Heart left ventricle (tissue), 13 donors: ENCODE measurements at regions not wholly inside any gene's neighbourhood (a gene's known extent, or its start where the extent isn't known, plus 50 kb on each side); places are given as distances from the start of the nearest gene placed in this dataset.

ENCODE experiments used
- POLR2A ChIP-seq, 2 donors: fragments of 450-650 bp; IDR thresholded peaks; one replicate each; pipeline ENCODE4 v1.6.1; 2017; ENCODE audit warnings: antibody characterized with exemption in 2 of 2, mild to moderate bottlenecking in 2 of 2, moderate library complexity in 2 of 2
- TF ChIP-seq, protein P1 (sequence below), 12 donors: fragments of 200-600 bp; sonication (generic) in 4 of 12; IDR thresholded peaks; one replicate each; pipeline versions ENCODE4 v1.5.0 to v1.8.0; 2018 to 2022; ENCODE audit warnings: antibody characterized with exemption in 12 of 12, mild to moderate bottlenecking in 5 of 12
- donor health status: ischemic (EF 13 %, LVEDD 7.1; RV severe dilation, severe dysfunction).
- donor health status: DM: no; HTN: yes; CAD: no.
- donor health status: DM: no; HTN: no; CAD: no.
- donor health status: ischemic (EF 25% LVEDD 6.9; RV normal size, moderate dysfunction).
- donor health status: ischemic (EF 25% LVEDD 5.7; RV mildly dilated, moderate dysfunction).
- donor health status: ischemic (EF 35%, LVEDD 5.7; RV mildly dilated, moderate dysfunction).
- donor health status: nonischemic (EF 11% LVEDD 7.7; RV severe dilation, severe dysfunction).
- donor health status: DM: yes; HTN: yes; CAD: no.
- donor health status: PGD.
- donor health status: ischemic (EF 29% LVEDD 5.4; RV normal size, mild dysfunction).
- donor health status: nonischemic (EF 23%, LVEDD 6.1; RV moderate dilation, normal function).

DNA sequence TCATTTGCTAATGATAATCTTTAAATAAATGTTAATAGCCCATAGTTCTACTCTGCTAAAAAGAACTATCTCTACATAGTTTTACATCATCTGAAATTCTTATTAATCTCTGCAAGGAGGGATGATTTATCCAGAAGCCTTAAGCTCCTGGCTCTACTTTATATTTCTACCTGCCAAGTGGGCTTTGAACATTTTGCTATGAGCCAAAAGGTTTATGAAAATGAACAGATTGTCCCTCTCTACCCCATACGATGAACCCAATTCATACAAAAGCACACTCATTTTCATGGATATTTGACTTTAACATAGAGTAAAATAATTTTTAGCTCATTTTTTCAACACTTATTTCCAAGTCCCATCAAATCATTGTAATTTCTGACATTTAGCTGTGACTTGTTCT is 611.0 kb downstream of the NSUN3 start:
- TF ChIP-seq, protein P1, sequence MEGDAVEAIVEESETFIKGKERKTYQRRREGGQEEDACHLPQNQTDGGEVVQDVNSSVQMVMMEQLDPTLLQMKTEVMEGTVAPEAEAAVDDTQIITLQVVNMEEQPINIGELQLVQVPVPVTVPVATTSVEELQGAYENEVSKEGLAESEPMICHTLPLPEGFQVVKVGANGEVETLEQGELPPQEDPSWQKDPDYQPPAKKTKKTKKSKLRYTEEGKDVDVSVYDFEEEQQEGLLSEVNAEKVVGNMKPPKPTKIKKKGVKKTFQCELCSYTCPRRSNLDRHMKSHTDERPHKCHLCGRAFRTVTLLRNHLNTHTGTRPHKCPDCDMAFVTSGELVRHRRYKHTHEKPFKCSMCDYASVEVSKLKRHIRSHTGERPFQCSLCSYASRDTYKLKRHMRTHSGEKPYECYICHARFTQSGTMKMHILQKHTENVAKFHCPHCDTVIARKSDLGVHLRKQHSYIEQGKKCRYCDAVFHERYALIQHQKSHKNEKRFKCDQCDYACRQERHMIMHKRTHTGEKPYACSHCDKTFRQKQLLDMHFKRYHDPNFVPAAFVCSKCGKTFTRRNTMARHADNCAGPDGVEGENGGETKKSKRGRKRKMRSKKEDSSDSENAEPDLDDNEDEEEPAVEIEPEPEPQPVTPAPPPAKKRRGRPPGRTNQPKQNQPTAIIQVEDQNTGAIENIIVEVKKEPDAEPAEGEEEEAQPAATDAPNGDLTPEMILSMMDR (IDR thresholded peaks at IDR 0.05), result no peak
- no peak for TF ChIP-seq POLR2A (IDR thresholded peaks at IDR 0.05)
